HG02852 (cell line): ENCODE measurements at regions not wholly inside any gene's neighbourhood (a gene's known extent, or its start where the extent isn't known, plus 50 kb on each side); places are given as distances from the start of the nearest gene placed in this dataset.
A peak's percentile ranks its signal among the peaks of the same experiment; 100 is the strongest.
"Not testable (repeated sequence)": the region's sequence is repeated elsewhere in the genome, so short reads cannot be mapped to it uniquely, and the experiment has no call there.

Experiments used
- ATAC-seq: cut with Tn5 transposase; IDR thresholded peaks from one replicate; pipeline ENCODE4 v1.9.1; 2021; ENCODE audit warnings: mild to moderate bottlenecking, moderate library complexity; ENCODE audit not compliant: unreplicated experiment

DNA sequence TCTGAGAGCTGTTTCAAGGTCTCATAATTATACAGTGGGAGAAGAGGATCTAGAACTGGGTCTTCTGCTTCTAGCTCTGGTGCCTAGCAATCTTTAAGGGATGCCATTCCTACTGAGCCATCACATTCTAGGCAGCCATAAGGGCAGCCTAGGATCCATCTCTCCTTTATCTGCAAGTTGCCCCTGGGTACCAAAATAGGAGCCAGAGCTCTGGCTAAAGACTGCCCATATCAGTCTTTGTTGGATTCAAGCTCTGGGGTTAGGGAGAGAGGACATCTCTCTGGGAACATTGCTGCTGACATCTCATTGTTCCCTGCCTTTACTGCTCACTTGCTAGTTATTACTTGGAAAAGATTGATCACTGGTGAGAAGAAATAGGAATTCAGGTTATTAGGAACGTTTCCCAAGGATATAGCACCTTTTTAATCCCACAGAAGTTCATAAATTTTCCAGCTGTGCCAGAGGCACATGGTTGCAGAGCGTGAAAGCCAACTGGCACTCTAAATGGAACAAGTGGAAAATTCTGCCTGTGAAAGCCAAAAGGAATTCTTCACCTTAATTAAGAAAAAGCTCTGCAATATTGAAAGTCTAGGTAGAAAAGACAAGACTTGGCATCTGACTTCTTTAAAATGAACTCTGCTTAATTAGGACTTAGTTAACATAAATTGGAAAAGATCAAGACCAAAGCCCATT lies 102.2 kb downstream of the CDC42EP3 start:
- ATAC-seq: no peak

DNA sequence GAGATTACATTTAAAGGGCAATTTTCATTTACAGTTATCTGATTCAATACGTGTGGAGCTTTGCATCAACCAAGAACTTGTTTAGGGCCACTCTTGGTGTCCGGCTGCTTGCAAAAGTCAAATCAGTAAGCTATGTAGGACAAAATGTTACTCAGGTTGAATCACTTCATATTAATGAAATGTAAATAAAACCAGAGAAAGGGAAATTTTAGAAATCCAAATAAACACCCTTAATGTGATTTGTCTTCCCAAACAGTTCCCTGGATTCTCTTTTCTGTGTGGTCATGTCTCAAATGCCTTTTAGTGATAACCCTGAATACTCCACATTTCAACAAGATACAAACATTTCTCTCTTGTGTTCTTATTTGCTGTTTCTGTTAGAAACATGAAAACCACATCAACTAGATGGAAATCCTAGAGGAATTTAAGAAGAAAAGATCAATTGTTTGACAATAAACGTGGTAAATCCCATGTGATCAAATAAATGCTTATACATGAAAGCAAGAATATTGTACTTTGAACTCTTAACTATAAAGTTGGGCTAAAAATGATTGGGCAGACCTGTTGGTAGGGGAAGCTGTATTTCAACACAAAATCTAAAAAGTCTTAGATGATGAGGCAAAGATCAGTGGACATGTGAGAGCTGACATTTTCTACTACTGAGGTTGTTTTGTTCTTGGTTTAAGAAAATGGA lies 101.3 kb downstream of the CDC42EP3 start:
- no peak for ATAC-seq

DNA sequence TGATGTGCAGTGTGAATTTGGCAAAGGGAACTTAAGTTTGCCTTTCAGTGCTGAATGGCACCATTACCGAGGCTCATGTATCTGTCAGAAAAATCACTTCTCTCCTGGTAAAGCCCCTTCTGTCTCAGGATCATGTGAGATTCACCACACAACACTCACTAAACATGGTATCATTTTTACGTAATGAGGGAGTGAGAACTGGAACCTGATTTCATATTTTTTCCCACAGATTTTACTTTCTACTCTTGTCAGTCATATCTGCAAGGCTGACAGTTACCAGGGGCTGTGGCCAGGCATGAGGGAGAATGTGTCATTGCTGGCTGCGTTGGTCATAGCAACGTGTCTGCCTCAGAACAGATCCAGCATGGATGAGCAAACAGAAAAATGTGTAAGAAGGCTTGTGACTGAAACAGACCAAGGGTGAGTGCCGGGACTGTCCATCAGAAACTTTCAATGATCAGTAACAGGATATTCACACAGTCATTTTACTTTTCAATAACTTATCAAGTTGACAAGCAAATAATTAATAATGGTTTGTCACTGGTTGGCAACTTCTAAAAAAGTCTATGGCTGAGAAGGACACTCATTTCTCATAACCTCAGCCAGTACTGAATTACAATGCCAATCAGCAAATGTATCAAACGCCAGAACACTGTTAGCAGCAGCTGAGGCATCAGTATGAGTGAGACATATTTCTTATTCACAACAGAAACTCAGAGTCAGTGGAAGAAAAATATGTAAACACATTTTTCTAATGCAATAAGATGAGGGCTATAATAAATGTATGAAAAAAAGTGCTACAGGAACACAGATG lies 100.5 kb downstream of the CDC42EP3 start:
- ATAC-seq: peak; percentile 87

- ATAC-seq: no peak
Measured at GRCh38 chr2:37571587-37572136, 99.8 kb downstream of the CDC42EP3 start.

DNA sequence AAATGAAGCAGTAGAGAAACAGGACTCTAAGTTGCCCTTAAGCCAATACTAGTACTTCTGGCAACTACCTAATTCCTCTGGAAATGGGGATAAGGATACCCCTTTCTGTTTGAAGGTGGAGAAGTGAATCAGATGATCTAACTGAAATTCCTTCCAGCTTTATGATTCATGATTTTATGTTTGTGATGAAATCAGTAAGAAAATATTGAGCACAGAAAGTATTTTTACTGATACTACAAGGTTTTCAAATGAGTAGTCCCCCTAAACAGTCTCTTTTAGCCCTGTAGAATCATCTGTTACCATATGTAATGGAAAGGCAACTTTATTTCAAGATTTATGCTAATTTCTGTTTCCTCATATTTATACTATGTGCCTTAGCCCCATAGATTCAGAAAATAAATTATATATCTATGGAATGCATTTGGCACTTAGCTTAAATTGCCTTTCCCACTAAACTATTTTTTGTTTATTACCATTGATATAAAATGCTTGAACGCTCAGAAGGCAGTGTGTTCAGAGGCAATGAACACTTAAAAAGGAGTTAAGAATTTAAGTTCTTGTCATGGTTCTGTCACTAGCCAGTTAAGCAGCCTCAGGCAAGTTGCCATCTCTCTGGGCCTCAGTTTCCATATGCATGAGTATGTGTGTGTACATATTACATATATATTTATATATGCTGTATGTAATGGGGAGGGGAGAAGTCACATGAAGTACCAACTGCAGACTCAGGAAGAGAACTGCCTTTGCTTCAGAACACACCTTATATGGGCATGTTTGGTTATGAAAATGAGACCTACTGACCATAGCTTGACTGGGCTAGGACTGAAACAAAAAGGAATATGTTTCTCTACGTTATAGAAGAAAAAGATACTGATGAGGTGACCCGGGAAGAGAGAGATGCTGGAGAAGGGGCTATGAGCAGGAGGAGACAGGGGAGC lies 97.7 kb downstream of the CDC42EP3 start:
- ATAC-seq: peak; percentile 54

DNA sequence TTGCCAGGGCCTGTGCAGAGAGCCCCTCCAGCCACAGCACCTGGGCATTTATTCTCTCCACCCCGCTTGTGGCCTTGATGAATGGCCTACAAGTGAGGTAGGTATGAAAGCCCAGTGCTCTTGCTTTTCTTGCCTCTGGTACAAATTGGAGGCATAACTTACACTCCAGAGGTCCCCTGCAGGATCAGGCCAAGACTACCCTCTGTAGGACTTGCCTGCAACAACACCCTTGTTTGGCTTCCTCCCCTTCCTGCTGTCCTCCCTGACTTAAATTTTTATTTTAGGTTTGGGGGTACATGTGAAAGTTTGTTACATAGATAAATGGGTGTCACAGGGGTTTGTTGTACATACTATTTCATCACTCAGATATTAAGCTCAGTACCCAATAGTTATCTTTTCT lies 95.7 kb downstream of the CDC42EP3 start:
- ATAC-seq: no peak

DNA sequence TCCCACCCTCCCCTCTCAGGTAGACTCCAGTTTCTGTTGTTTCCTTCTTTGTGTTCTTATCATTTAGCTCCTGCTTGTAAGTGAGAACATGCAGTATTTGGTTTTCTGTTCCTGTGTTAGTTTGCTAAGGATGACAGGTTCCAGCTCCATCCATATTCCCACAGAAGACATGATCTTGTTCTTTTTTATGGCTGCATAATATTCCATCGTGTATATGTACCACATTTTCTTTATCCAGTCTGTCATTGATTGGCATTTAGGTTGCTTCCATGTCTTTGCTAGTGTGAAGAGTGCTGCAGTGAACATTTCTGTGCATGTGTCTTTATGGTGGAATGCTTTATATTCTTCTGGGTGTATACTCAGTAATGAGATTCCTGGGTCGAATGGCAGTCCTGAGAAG lies 95.2 kb downstream of the CDC42EP3 start:
- ATAC-seq: not testable (repeated sequence)

- ATAC-seq: no peak
Measured at GRCh38 chr2:37576831-37577230, 94.6 kb downstream of the CDC42EP3 start.

GRCh38 chr2:37579192-37579713 lies 92.2 kb downstream of the CDC42EP3 start:
- ATAC-seq: no peak

GRCh38 chr2:37579949-37580348 lies 91.5 kb downstream of the CDC42EP3 start:
- not testable (repeated sequence) for ATAC-seq

DNA sequence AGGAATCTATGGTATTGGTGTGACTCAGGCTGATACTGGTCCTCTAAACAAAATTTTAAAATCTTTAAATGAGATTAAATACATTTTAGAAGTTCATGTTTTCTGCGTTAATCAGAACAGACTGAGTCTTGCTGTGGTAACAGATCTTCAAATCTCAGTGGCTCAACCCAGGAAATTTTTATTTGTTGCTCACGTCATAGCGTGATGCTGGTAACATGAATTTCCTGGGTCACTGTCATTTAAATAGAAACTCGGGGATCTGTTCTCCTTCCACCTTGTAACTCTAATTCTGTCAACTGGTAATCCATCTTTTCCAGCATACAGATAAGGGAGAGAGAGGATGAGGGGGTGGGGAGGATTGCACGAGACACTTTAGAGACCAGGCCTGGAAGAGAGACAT lies 90.0 kb downstream of the CDC42EP3 start:
- ATAC-seq: no peak

- no peak for ATAC-seq
Measured at GRCh38 chr2:37582481-37583220, 88.8 kb downstream of the CDC42EP3 start.

GRCh38 chr2:37583402-37583801 lies 88.0 kb downstream of the CDC42EP3 start:
- no peak for ATAC-seq

DNA sequence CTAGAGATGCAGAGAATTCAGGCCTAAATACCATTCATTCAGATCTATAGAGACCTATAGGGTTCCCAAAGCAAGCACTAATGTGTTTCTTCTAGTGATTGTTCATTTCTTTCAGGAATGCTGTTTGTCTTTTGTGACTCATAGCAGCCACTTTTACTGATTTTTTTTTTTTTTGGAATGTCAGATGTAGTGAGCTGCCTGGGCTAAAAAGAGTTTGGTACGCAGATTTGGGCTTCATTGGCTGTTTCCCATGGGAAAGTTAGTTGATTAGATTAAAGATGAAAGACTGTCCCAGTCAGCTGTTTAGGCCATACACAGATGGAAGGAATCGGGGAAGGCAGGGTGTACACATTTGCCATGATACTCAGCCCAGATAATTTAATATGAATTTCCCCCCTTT lies 87.6 kb downstream of the CDC42EP3 start:
- no peak for ATAC-seq

GRCh38 chr2:37585295-37585908 lies 86.0 kb downstream of the CDC42EP3 start:
- no peak for ATAC-seq

DNA sequence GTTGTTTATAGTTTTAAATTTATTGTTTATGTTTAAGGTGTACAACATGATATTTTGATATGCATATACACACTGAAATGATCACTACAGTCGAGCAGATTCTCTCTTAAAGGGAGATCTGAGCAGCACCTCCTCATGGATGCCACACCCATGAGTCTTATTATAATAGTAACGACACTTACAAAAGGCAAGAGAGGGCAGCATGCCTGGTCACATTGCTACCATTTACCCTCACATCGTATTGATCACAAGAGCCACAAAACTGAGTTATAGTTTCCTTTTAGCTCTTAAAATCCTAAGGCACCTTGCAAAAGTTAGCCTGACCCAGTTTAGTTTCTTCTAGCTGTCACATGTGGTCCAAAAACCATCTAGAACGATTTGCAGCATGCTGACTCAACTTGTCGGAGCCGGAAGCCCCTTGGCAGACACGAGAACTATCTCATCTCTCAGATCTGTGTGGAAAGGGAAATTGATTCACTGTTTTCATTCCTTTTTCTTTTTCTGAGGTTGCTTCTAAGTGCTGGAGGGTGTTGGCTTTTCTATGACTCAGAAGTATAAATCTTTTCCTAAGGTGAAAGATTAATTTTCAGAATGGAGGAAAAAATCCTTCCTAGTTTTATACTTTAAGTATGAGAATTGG lies 85.3 kb downstream of the CDC42EP3 start:
- ATAC-seq: no peak

DNA sequence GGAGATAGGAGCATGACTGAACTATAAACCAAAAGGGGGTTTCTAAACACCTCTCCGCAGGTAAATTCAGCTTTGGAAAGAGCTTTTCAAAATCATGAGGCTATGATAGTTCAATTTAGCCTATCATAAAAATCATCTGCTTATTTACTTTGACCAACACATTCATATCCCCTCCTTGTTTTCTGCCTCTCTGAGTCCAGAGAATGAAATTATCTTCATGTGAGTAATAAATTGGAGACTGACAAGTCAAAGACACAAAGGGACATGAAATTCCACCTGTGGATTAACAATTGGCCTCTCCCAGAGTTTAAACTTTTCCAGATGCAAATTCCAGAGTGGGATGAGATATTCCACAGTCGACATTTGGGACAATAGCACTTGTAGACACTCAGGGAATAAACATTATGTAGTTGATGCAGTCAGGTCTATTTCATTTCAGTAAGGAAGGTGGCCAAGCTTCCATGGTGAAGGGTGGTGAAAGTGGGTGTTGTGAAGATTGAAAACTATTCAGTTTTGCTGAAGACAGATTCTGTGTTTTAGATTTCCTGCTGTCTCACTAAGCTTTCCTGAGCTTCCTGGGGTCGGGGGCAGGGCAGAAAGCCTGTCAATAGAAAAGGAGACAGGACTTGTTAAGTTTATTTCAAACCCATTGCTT lies 84.7 kb downstream of the CDC42EP3 start:
- ATAC-seq: no peak

DNA sequence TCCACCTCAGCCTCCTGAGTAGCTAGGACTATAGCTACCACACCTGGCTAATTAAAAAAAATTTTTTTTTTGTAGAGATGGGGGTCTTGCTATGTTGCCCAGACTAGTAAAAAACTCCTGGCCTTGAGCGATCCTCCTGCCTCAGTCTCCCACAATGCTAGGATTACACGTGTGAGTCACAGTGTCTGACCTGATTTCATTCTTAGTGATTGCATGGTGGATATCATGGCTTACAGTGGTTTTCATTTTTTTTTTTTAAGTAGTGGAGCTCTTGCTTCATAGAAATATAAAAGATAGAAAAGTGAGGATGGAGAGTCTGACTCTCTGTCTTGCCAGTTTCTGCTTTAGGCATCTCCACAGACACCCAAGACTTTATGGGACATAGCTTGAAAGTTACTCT lies 83.6 kb downstream of the CDC42EP3 start:
- ATAC-seq: no peak
